ENCODE measurements at regions not wholly inside any gene's neighbourhood (a gene's known extent, or its start where the extent isn't known, plus 50 kb on each side); places are given as distances from the start of the nearest gene placed in this dataset.

- DNase-seq (ENCODE audit: low spot score), result no peak
Measured at GRCh38 chr2:136214307-136215200, 96.6 kb upstream of the CXCR4 start.

GRCh38 chr2:136213836-136214235, 95.9 kb upstream of the CXCR4 start:
- no peak for DNase-seq (ENCODE audit: low spot score)

- DNase-seq (ENCODE audit: low spot score), result no peak
Measured at GRCh38 chr2:136212426-136213378, 94.8 kb upstream of the CXCR4 start.

GRCh38 chr2:136211701-136212100, 93.8 kb upstream of the CXCR4 start:
- no peak for DNase-seq (ENCODE audit: low spot score)

GRCh38 chr2:136210822-136211221, 92.9 kb upstream of the CXCR4 start:
- DNase-seq (ENCODE audit: low spot score), result no peak

- no peak for DNase-seq (ENCODE audit: low spot score)
Measured at GRCh38 chr2:136210455-136210805, 92.5 kb upstream of the CXCR4 start.

- DNase-seq (ENCODE audit: low spot score), result no peak
Measured at GRCh38 chr2:136209561-136210454, 91.9 kb upstream of the CXCR4 start.

- DNase-seq (ENCODE audit: low spot score), result no peak
Measured at GRCh38 chr2:136208682-136209420, 90.9 kb upstream of the CXCR4 start.

- no peak for DNase-seq (ENCODE audit: low spot score)
Measured at GRCh38 chr2:136207665-136208064, 89.7 kb upstream of the CXCR4 start.

GRCh38 chr2:136207030-136207623, 89.2 kb upstream of the CXCR4 start:
- no peak for DNase-seq (ENCODE audit: low spot score)

GRCh38 chr2:136206613-136207012, 88.7 kb upstream of the CXCR4 start:
- DNase-seq (ENCODE audit: low spot score), result no peak

GRCh38 chr2:136205615-136206014, 87.7 kb upstream of the CXCR4 start:
- DNase-seq (ENCODE audit: low spot score), result no peak

- DNase-seq (ENCODE audit: low spot score), result no peak
Measured at GRCh38 chr2:136204971-136205370, 87.0 kb upstream of the CXCR4 start.

GRCh38 chr2:136195226-136195625, 77.3 kb upstream of the CXCR4 start:
- DNase-seq (ENCODE audit: low spot score), result no peak

- no peak for DNase-seq (ENCODE audit: low spot score)
Measured at GRCh38 chr2:136191041-136191440, 73.1 kb upstream of the CXCR4 start.

- DNase-seq (ENCODE audit: low spot score), result no peak
Measured at GRCh38 chr2:136189221-136189782, 71.4 kb upstream of the CXCR4 start.

- no peak for DNase-seq (ENCODE audit: low spot score)
Measured at GRCh38 chr2:136188086-136188485, 70.1 kb upstream of the CXCR4 start.

GRCh38 chr2:136185981-136186776, 68.2 kb upstream of the CXCR4 start:
- DNase-seq (ENCODE audit: low spot score), result no peak

GRCh38 chr2:136183097-136183496, 65.1 kb upstream of the CXCR4 start:
- no peak for DNase-seq (ENCODE audit: low spot score)

GRCh38 chr2:136182315-136182714, 64.4 kb upstream of the CXCR4 start:
- no peak for DNase-seq (ENCODE audit: low spot score)
